Stimulated activated CD4-positive, alpha-beta T cell treated with anti-CD3 and anti-CD28 coated beads, Interleukin-15, amount 100 ng/mL, for 24 hours (primary cell): ENCODE measurements at regions not wholly inside any gene's neighbourhood (a gene's known extent, or its start where the extent isn't known, plus 50 kb on each side); places are given as distances from the start of the nearest gene placed in this dataset.

Experiments
- DNase-seq: peaks from one replicate; pipeline ENCODE4 v3.0.0-alpha.2; 2020

DNA sequence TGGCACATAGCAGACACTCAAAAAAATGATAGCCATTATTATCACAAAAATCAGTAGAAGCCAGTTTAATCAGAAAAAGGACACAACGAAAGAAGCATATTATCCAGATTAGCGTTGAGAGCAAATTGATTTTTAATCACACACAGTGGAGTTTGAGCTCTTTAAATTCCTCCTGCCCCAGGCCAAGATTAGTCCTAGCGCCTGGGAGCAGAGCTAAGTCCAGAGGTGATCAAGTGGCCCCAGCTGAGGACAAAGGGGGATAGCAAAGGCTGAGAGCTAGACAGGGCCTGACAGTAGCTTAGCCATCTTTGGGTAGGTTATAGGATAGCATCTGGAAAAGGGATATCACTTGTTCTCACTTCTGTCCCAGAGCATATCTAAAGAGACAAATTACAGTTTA lies 133.6 kb downstream of the NXPE2 start:
- DNase-seq, result no peak

DNA sequence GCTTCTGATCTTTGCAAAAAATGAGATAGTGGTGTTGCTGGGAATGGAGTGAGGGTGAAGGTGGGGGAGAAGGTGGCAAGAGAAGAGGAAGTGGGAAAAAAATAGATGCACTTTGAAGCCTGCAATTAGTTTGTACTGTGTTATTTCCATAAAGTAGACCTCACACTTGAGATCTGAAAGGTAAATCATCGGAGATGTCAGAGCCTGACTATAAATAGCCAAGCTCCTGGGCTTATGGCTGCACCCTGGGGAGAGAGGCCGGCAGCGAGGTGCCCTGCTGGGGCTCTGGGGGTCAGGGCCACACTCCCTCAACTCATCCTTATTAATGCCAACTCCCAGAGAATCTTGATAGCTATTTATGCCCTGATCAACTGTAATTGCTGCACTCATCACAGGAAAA lies 134.4 kb downstream of the NXPE2 start:
- no peak for DNase-seq

DNA sequence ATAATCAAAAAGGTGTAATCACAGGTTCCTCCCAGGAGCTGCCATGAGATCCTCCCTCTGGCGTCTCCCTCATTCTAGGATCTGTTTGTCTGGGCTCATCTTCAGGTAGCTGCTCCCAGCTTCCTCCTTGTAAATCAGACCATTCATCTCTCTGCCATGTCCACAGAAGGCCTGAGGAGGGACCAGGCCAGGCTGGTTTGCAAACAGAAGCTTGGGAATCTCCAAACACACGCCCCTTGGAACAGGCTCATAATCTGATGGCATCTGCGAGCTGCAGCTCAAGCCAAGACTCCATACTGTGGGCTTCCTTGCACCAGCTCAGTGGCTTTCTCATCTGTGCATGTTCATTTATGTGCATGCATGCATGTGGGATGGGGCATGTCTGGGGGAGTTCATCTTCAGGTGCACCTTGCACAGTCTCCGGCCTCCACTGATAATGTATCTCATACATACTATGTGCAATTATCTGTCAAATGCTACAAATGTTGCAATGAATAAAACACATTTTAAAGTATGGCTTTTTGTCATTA lies 134.9 kb downstream of the NXPE2 start:
- no peak for DNase-seq

DNA sequence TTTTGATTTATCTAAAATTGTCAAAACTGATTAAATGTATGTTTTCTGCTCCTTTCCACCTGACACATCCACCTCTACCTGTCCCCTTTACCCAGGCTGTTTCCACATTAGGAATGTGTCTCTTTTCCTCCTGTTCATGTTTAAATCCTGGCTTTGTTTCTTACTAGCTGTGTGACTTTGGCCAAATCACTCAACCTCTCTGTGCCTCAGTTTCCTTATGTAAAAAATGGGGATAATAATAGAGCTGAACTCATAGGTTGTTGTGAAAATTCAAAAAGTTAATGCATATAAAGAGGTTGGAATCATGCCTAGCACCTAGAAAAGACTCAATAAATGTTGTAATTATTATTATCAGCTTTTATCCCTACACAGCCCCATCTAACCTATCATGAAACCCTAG lies 136.8 kb downstream of the NXPE2 start:
- no peak for DNase-seq

DNA sequence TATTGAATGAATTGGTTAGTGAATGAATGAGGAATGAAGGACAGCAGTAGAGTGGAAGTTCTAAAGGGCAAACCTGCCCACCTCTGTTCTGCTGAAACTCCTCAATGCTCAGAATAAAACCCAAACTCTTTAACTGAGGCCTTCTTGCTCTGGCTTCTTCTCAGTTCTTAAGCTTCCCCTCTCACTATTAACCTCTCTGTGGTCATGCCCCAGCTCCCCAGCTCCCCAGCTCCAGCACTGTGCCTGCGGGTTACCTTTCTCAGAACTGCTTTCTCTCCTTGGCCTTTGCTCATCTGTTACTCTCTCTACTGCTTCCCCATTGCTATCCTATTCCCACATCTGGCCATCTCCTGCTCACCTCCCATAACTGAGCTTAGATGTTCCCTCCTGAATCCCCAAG lies 137.4 kb downstream of the NXPE2 start:
- no peak for DNase-seq

DNA sequence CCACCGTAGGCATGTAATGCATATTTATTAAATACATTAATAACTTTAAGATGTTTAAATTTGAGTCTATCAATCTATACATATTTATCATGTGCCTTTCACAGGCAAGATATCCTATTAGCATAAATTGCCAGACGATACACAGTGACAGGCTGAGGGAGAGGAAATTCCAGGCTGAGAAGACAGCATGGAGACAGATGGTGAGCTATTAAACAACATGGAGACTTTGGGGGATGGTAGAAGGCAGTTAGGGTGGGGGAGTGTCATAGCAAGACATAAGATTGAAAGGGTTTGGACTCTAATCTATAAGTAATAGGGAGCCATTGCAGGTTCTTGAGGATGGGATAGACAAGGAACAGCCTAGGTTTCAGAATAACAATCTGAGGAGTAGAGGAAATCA lies 138.5 kb downstream of the NXPE2 start:
- no peak for DNase-seq

DNA sequence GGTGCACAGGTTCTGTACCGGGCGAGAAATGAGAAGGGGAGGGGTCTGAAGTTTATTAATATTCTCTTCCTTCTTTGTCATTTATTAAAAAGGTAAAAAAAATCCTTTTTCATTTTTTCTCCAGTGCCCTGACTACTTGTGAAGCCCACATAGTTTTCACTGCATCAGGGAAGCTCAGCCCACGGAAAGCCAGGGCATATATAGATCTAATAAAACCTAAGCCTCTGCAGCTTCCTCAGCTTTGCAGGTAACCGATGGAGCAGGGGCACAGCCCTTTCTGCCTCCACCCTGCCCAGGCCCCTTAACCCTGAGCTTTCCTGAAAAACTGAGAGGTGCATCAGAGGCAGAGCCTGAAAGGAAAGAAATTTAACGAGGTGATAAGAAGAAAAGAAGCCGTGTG lies 140.1 kb downstream of the NXPE2 start:
- no peak for DNase-seq

DNA sequence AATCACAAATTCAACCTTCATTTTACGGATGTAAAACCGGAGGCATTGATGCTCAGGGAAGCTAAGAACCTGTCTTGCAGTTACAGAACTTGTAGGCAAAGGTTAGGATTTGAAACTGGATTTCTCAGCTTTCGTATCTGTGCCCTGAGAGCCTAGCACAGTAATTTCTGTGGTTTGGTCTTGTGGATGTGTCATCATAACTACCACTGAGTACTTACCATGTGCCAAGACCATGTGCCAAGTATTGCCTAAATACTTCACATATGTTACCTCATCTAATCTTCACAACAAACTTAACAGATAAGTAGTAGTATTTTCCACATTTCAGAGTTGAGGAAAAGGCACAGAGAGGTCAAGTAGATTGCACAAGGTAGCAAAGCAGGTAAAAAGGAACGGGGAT lies 140.7 kb downstream of the NXPE2 start:
- no peak for DNase-seq

DNA sequence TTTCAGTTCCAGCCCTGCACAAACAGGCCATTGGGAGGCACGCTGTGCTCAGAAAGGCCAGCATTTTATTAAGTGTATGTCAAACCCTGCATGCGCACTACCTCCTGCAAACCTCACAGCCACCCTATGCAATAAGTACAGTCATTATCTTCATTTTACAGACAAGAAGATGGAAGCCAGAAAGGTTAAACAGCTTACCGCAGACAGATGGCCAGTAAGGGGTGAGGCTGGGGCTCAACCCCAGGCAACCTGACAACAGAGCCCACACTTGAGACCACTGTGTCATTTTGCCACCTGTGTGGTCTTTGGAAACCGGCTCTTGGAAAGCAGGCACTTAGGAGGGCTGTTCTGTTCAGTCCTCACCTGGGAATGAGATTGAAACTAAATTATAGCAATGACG lies 142.3 kb downstream of the NXPE2 start:
- DNase-seq, result no peak

DNA sequence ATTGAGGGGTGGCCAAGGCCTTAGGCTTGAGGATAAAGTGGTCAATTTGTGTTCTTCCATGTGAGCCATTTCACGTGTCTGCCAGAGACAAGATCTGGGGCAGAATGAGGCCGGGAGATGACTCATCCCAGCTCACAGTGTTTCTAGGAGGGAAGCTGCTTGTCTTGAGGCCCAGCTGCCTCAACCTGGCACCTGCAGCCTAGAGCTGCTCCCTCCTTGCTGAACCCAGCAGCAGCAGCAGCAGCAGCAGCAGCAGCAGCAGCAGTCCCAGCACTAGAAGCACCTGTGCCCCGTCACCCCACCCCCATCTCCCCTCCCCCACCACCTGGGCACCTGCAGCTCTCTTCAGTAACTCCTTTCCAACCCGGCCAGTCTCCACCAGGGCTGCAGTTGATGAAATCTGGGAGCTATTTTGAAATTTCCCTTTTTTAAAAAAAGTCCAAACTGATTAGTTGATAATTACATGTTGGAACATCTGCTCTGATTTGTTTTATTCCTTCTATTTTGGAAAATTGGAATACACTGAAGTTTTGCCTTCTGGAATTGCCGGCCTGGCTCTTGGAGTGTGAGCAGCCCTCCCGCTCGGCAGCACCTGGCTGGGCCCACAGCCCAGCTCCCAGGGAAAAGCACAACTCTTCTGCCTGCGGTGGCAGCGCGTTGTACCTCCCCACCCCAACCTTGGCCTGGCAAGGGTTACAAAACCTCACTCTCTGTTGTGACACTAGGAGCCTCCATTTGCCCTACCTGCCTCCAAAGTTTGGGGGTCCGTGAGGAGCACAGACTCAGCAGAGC lies 143.5 kb downstream of the NXPE2 start:
- DNase-seq, result no peak

DNA sequence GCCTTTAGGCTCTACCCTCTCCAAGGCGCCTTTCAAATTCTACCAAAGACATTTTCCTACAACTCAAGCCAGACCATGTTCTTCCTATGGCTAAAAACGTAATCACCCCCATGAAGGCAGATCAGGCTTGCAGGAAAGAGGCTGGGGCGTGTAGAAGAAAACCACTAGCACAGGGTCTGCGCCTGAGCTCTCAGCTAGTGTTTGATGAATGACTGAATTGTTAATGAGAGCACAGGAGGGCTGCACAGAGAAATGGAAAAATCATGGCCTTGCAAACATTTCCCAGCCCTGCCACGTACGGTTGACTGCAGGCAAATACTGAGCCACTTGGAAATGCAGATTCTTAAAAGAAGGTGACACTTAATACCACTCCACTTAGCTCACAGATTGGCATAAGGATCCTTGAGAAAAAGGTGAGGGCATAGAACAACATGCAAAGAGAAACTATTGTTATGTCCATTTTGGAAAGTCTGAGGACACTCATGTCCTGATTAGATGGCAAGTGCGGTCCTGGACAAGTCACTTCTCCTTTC lies 148.6 kb downstream of the NXPE2 start:
- no peak for DNase-seq

DNA sequence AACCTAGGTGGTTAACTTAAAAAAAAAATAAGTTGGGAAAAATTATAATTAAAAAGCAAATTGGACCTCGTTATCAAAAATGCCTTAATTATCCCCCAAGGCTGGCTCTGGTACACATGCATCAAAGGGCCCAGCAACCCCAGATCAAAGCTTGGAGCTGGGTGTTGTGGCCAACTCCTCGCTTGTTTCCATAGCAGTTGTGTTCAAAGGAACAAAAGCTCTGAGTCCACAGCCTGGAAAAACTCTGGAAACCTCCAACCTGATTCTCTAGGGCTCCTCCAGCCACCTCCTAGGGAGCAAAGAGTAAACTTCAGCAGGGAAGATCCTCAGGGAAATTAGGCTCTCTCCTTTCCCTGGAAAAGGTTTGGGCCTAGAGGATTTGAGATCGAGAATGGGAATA lies 149.4 kb downstream of the NXPE2 start:
- no peak for DNase-seq

DNA sequence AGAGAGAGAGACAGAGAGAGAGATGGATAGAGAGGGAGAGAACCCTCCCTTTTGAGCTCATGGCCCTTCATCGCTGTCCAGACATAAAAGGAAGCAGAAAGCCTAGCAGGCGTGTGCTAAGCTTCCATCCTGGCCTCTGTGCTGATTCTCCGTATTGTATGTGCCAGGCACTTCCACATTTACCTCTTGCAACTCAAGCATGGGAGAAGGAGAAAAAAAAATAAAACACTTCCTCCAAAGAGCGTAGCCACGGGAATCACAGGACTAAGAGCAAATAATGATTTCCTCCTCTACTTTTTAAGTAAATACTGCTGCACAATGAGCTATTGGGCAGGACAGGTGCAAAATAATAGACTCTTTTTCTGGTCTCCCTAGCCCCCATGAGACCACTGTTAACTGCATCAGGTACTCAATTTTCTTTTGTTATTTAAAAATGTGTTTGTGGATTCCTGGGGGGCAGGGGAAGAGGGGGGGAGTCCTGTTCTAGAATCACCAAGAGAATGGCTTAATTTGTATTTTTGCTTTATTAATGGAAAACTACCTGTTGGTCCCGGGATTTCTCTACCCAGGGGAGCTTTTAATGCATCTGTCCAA lies 154.3 kb downstream of the NXPE2 start:
- DNase-seq, result no peak

DNA sequence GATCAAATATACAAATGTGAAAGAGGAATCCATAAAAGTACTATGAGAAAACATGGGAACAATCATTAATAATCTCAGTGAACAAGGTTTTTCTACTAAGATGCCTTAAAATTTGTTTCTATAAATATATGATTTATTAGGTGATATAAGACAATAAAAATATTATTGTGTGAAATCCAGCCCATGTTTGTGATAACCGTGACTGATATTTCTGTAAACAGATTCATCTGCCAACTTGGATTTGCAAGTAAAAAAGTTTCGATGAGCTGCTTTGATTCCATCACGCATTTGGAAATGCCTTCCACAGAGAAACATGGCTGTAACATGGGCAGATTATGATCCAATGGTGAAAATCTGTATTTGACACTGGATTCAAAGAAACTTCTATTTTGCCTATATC lies 157.8 kb downstream of the NXPE2 start:
- no peak for DNase-seq

DNA sequence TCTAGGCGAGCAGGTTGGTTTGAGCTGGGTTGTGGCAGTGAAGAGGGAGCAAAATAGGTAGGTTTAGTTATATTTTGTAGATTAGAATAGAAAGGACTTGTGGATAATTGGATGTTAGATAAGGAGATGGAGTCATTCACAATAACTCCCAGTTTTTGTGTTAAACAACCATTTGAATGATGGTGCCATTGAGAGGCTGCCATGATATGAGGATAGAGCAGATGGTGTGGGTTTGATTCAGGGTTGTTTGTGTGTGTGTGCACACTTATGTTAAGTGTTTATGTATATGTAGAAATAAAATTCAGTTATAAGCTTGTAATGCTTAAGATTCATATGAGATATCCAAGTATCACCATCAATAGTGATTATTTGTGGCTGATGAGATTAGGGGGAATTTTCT lies 166.6 kb downstream of the NXPE2 start:
- no peak for DNase-seq

DNA sequence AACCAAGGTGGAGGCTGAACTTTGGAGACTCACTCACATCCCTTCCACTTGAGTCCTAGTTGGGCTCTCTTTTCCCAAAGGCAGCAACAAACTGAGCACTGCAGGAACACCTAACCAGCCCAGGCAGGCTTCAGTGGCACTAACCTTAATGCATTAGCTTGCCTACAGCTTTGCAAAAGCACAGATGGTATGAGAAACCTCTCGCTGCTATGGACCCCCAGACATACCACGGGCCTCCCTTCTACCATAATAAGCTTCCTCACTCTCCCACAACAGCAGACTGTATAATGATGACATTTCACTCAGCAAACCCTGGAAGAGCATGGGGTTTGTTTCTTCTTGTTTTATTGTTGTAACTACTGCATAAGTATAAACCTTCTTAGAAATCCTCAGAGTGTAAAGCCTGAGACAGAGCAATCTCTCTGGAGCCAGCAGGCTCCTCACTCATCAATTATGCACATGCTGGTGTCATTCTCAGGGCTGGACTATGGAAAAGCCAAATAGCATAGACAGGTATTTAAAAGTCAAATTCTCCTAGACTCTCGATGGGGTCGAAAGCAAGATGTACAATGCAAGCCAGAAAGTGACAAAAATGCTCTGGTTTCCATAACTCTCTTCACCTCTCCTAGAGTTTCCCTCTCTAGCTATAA lies 167.6 kb downstream of the NXPE2 start:
- no peak for DNase-seq

DNA sequence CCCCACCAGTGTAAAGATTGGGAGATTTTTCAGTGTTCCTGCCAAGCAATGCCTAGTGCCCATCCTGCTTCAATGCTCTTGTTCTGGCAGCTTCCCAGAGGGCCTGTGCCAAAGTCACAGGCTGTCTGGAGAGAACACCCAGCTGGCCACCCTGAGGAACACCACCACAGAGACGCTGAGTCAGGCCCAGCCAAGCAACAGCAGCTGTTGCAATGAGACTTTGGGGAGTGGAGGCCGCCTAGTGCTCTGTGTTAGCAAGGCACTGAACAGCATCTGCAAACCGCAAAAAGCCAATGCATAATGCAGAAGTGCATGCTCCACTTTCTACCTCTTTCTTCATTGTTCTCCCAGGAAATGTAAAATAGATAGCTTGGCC lies 168.1 kb downstream of the NXPE2 start:
- DNase-seq, result no peak

DNA sequence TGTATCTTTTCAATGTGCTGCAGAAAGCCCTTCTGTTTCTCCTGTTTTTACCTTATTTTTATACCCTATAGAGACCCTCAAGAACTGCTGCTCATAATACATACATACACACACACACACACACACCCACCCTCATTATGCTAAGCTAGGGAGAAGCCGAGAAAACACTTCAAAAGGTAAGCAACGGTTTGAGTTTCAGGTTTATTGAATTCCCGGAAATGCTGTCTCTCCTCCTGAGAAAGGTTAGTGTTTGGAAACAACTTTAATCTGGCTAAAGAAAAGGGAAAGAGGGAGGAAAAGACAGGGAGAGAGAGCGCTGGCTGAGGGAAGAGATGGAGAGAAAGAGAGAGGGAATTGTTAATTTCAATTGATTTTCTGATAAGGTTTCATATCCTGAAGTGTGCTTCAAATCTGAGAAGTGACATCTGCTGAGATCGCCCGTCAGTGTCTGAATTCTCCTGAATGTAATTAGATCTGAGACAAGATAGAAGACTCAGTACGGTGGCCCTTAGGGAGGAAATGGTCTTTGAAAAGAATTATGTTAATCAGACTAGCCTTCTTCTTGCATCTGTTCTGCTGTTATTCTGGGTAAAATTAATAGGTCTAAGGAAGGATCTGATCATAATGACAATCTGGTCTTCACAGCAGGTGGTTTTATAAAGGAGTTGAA lies 169.1 kb downstream of the NXPE2 start:
- no peak for DNase-seq

DNA sequence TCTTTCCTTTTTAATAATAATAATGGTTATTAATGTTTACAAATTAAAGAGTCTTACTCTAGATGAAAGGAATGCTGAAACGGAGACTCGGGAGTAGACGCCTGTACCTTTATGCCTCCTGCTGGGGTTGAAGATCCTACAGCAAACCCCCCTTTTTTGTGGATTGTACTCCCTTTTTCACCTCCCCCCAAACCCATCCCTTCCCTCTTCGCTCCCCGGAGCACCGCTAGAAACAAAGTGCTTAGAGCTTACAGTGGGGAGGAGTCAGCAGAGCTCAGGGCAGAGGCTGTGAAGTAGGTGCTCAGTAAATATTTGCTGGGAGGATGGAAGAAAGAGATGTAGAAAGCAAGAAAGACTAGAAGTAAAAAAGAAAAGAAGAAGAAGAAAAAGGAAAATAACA lies 169.7 kb downstream of the NXPE2 start:
- no peak for DNase-seq

DNA sequence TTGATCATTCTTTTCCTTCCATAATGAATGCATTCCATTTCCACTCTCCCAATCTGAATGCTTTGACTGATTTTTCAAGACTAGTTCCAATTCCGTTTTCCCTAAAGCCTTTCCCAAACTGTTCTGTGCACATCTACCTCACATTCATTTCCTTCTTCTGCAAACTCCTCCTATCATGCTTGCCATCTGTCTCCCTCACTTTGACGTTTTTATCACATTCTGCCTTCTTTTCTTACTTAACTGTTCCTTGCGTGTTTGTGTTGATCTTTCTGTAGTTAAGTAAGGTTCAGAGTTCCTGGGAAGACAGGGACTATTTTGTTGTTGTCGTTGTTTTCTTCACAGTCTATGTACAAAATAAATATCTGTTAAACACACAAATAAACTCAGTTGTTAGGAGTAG lies 179.0 kb downstream of the NXPE2 start:
- no peak for DNase-seq

DNA sequence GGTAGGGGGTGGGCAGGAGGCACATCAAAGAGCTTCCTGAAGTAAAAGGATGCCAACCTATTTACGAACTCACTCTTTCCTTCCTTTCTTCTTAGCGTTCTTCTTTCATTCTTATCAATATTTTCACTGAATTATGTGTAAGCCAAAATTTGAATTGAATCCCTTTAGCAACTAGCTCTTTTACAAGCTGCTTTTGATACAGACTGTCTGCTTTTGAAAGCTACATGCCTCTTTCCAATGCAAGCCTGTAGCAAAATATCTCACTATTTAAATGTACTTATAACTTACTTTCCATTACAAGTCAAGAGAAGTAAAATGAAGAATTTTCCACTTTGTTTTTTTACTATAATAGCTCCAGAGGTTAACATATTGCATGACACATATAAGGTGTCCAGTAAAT lies 186.6 kb downstream of the NXPE2 start:
- DNase-seq, result no peak

DNA sequence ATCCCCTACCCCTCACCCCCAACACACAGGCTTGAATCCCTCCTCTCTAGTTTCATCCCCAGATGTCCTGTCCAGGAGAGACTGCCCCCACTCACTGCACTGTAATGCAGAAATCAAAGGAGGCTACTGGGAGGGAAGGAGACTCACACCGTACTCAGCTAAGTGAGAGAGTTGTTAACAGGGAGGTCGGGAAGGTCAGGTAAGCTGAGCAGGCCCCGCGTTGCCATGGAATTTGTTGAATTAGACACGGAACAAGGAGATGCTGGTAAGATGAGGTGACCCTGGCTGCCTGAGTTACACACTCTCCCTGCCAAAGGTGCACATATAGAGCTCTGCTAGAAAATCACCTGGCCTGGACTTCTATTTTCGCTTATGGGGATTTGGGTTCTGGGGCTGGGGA lies 197.9 kb downstream of the NXPE2 start:
- no peak for DNase-seq

DNA sequence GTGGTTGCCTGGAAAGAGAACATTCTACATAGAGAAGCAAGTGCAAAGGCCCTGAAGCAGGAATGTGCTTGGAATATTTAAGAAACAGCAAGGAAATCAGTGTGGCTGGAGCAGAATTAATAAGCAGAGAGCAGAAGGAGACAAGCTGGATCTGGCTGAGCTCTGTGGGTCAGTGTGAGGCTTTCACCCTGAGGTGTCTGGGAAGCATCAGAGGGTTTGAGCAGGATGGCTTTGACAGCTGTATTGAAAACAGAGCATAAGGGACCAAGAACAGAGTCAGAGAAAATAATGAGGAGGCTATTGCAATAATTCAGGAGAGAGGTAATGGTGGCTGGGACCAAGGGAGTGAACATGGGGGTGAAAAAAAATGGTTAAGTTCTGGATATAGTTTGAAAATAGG lies 199.6 kb downstream of the NXPE2 start:
- DNase-seq, result no peak

DNA sequence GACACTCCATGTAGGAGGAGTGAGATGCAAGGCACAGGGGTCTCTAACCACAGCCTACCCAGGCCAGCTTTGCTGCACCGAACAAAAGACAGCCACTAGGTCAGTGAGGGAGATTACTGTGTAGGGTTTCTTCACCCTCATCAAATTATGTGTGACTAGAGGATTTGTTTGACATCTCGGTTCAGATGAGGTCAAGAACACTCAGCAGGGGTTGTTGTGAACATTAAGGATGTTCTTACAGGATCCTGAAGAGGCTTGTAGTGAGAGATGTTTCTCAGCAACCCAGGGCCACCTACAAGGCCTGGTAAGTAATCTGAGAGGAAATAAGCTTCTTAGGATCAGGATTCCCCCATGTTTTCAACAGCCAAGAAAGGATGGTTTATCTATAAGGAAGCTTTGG lies 202.1 kb downstream of the NXPE2 start:
- DNase-seq, result no peak
